ENCODE measurements at regions not wholly inside any gene's neighbourhood (a gene's known extent, or its start where the extent isn't known, plus 50 kb on each side); places are given as distances from the start of the nearest gene placed in this dataset.

DNA sequence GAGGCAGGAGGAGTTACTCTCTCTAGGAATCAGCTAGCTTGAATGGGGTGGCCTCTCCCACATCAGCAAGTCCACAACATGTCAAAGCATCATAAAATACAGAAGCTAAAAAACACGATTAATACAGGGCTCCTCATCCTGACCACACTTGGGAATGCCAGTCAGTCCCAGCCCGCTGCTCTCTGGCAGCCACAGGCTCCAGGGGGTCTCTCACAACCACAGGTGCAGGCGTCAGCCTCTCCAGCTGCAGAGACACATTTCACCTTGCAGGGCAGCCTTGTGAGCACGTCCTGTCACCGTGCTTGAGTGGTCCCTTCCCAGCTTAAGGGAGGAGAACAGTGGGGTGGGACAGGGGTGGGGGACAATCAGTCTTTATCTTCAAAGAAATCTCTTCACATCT is 137.4 kb upstream of the SH3BP4 start:
- ChIA-PET POLR2A (no interaction called here), CTCF (no interaction called here)
- Histone ChIP-seq H3K9me3 (ENCODE audit: control insufficient read depth, insufficient read depth, low read depth, low read length) (no peaks in the 10 kb centered on the region), H3K36me3 (ENCODE audit: control insufficient read depth in 2 of 2, insufficient read depth in 1 of 2, low read length in 2 of 2) (no peaks in the 10 kb centered on the region), H3K4me1 (ENCODE audit: control insufficient read depth, insufficient read depth, low read length) (no peaks in the 10 kb centered on the region), H3K4me3 (ENCODE audit: low read depth, low read length) (no peak overlapping the region), H3K27ac (ENCODE audit: extremely low read depth, low read depth, low read length) (no peak overlapping the region)
- TF ChIP-seq GLIS1 (tag by site-specific recombination; IDR thresholded peaks at IDR 0.05), result peak; percentile 9; the same call in 1 of the 2 replicates
- TF ChIP-seq ZNF747 (tag by site-specific recombination; IDR thresholded peaks at IDR 0.05), result no peak

- TF ChIP-seq ZNF473 (tag by site-specific recombination; IDR thresholded peaks at IDR 0.05) (no peak), ZNF350 (tag by site-specific recombination; IDR thresholded peaks at IDR 0.05) (no peak), KLF8 (tag by site-specific recombination; IDR thresholded peaks at IDR 0.05) (no peak), ZNF768 (tag by site-specific recombination; IDR thresholded peaks at IDR 0.05) (no peak), ZNF610 (tag by site-specific recombination; IDR thresholded peaks at IDR 0.05; ENCODE audit: borderline replicate concordance) (no peak), ZNF274 (IDR thresholded peaks at IDR 0.05; ENCODE audit: low read length) (no peak), ZNF274 (tag by site-specific recombination; IDR thresholded peaks at IDR 0.05; ENCODE audit: borderline replicate concordance) (no peak), ZNF843 (tag by site-specific recombination; IDR thresholded peaks at IDR 0.05) (no peak), ZNF521 (tag by site-specific recombination; IDR thresholded peaks at IDR 0.05) (no peak), ZSCAN30 (tag by site-specific recombination; IDR thresholded peaks at IDR 0.05) (no peak), GLI2 (tag by site-specific recombination; IDR thresholded peaks at IDR 0.05; ENCODE audit: borderline replicate concordance, low read depth) (no peak), OVOL3 (tag by site-specific recombination; IDR thresholded peaks at IDR 0.05) (no peak), ZNF184 (tag by site-specific recombination; IDR thresholded peaks at IDR 0.05) (no peak), ZNF623 (tag by site-specific recombination; IDR thresholded peaks at IDR 0.05) (no peak), ZFP69B (tag by site-specific recombination; IDR thresholded peaks at IDR 0.05) (no peak), SETDB1 (IDR thresholded peaks at IDR 0.05; ENCODE audit: insufficient read length, low read length) (no peak), ZNF513 (tag by site-specific recombination; IDR thresholded peaks at IDR 0.05) (no peak), ZXDB (tag by site-specific recombination; IDR thresholded peaks at IDR 0.05) (no peak)
- TF ChIP-seq, protein P1, sequence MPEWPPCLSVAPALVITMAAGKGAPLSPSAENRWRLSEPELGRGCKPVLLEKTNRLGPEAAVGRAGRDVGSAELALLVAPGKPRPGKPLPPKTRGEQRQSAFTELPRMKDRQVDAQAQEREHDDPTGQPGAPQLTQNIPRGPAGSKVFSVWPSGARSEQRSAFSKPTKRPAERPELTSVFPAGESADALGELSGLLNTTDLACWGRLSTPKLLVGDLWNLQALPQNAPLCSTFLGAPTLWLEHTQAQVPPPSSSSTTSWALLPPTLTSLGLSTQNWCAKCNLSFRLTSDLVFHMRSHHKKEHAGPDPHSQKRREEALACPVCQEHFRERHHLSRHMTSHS (tag by site-specific recombination; IDR thresholded peaks at IDR 0.05), result no peak
- TF ChIP-seq, protein P2, sequence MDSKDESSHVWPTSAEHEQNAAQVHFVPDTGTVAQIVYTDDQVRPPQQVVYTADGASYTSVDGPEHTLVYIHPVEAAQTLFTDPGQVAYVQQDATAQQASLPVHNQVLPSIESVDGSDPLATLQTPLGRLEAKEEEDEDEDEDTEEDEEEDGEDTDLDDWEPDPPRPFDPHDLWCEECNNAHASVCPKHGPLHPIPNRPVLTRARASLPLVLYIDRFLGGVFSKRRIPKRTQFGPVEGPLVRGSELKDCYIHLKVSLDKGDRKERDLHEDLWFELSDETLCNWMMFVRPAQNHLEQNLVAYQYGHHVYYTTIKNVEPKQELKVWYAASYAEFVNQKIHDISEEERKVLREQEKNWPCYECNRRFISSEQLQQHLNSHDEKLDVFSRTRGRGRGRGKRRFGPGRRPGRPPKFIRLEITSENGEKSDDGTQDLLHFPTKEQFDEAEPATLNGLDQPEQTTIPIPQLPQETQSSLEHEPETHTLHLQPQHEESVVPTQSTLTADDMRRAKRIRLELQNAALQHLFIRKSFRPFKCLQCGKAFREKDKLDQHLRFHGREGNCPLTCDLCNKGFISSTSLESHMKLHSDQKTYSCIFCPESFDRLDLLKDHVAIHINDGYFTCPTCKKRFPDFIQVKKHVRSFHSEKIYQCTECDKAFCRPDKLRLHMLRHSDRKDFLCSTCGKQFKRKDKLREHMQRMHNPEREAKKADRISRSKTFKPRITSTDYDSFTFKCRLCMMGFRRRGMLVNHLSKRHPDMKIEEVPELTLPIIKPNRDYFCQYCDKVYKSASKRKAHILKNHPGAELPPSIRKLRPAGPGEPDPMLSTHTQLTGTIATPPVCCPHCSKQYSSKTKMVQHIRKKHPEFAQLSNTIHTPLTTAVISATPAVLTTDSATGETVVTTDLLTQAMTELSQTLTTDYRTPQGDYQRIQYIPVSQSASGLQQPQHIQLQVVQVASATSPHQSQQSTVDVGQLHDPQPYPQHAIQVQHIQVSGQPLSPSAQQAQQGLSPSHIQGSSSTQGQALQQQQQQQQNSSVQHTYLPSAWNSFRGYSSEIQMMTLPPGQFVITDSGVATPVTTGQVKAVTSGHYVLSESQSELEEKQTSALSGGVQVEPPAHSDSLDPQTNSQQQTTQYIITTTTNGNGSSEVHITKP (tag by site-specific recombination; IDR thresholded peaks at IDR 0.05), result no peak
- TF ChIP-seq, protein P3, sequence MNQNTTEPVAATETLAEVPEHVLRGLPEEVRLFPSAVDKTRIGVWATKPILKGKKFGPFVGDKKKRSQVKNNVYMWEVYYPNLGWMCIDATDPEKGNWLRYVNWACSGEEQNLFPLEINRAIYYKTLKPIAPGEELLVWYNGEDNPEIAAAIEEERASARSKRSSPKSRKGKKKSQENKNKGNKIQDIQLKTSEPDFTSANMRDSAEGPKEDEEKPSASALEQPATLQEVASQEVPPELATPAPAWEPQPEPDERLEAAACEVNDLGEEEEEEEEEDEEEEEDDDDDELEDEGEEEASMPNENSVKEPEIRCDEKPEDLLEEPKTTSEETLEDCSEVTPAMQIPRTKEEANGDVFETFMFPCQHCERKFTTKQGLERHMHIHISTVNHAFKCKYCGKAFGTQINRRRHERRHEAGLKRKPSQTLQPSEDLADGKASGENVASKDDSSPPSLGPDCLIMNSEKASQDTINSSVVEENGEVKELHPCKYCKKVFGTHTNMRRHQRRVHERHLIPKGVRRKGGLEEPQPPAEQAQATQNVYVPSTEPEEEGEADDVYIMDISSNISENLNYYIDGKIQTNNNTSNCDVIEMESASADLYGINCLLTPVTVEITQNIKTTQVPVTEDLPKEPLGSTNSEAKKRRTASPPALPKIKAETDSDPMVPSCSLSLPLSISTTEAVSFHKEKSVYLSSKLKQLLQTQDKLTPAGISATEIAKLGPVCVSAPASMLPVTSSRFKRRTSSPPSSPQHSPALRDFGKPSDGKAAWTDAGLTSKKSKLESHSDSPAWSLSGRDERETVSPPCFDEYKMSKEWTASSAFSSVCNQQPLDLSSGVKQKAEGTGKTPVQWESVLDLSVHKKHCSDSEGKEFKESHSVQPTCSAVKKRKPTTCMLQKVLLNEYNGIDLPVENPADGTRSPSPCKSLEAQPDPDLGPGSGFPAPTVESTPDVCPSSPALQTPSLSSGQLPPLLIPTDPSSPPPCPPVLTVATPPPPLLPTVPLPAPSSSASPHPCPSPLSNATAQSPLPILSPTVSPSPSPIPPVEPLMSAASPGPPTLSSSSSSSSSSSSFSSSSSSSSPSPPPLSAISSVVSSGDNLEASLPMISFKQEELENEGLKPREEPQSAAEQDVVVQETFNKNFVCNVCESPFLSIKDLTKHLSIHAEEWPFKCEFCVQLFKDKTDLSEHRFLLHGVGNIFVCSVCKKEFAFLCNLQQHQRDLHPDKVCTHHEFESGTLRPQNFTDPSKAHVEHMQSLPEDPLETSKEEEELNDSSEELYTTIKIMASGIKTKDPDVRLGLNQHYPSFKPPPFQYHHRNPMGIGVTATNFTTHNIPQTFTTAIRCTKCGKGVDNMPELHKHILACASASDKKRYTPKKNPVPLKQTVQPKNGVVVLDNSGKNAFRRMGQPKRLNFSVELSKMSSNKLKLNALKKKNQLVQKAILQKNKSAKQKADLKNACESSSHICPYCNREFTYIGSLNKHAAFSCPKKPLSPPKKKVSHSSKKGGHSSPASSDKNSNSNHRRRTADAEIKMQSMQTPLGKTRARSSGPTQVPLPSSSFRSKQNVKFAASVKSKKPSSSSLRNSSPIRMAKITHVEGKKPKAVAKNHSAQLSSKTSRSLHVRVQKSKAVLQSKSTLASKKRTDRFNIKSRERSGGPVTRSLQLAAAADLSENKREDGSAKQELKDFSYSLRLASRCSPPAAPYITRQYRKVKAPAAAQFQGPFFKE (tag by site-specific recombination; IDR thresholded peaks at IDR 0.05; ENCODE audit: borderline replicate concordance), result no peak
- Histone ChIP-seq H3K4me1 (ENCODE audit: control insufficient read depth, insufficient read depth, low read length) (no peaks in the 10 kb centered on the region), H3K4me3 (ENCODE audit: low read depth, low read length) (no peak overlapping the region), H3K27ac (ENCODE audit: extremely low read depth, low read depth, low read length) (no peak overlapping the region), H3K36me3 (ENCODE audit: control insufficient read depth in 2 of 2, insufficient read depth in 1 of 2, low read length in 2 of 2) (no peaks in the 10 kb centered on the region), H3K9me3 (ENCODE audit: control insufficient read depth, insufficient read depth, low read depth, low read length) (no peaks in the 10 kb centered on the region)
- ChIA-PET CTCF (no interaction called here), POLR2A (no interaction called here)
Measured at GRCh38 chr2:234812851-234813250, 139.0 kb upstream of the SH3BP4 start.

Data from HEK293 (cell line).